ENCODE measurements at regions not wholly inside any gene's neighbourhood (a gene's known extent, or its start where the extent isn't known, plus 50 kb on each side); places are given as distances from the start of the nearest gene placed in this dataset.
"Not testable (repeated sequence)": the region's sequence is repeated elsewhere in the genome, so short reads cannot be mapped to it uniquely, and the experiment has no call there.

- Histone ChIP-seq H3K27me3 (no peaks in the 10 kb centered on the region), H3K4me1 (no peaks in the 10 kb centered on the region), H3K36me3 (no peaks in the 10 kb centered on the region), H3K9me3 (no peaks in the 10 kb centered on the region), H3K27ac (no peak overlapping the region), H3K4me3 (no peak overlapping the region)
- ATAC-seq (ENCODE audit: low FRiP score in 2 of 2) (no peak), DNase-seq (no peak)
- TF ChIP-seq POLR2AphosphoS5 (IDR thresholded peaks at IDR 0.05) (no peak), CTCF (IDR thresholded peaks at IDR 0.05) (no peak), POLR2A (IDR thresholded peaks at IDR 0.05) (no peak), EP300 (IDR thresholded peaks at IDR 0.05) (no peak)
- 82 to 85% methylated on average over 11 of the region's 11 CpGs for WGBS, 2 donors
Measured at GRCh38 chr6:19721766-19722377, 115.3 kb upstream of the ID4 start.

GRCh38 chr6:19722999-19723398 lies 114.2 kb upstream of the ID4 start:
- H3K4me3 ChIP-seq: no peak overlapping the region
- H3K36me3 ChIP-seq: no peaks in the 10 kb centered on the region
- no peaks in the 10 kb centered on the region for H3K9me3 ChIP-seq
- no peak overlapping the region for H3K27ac ChIP-seq
- no peaks in the 10 kb centered on the region for H3K27me3 ChIP-seq
- no peak for DNase-seq
- WGBS, 2 donors: 69 to 72% methylated on average over 6 of the region's 6 CpGs
- H3K4me1 ChIP-seq: no peaks in the 10 kb centered on the region
- no peak for ATAC-seq (ENCODE audit: low FRiP score in 2 of 2)
- TF ChIP-seq CTCF (IDR thresholded peaks at IDR 0.05) (no peak), EP300 (IDR thresholded peaks at IDR 0.05) (no peak), POLR2AphosphoS5 (IDR thresholded peaks at IDR 0.05) (no peak), POLR2A (IDR thresholded peaks at IDR 0.05) (no peak)

GRCh38 chr6:19723545-19723944 lies 113.6 kb upstream of the ID4 start:
- TF ChIP-seq EP300 (IDR thresholded peaks at IDR 0.05) (no peak), CTCF (IDR thresholded peaks at IDR 0.05) (no peak), POLR2A (IDR thresholded peaks at IDR 0.05) (no peak), POLR2AphosphoS5 (IDR thresholded peaks at IDR 0.05) (no peak)
- H3K36me3 ChIP-seq: no peaks in the 10 kb centered on the region
- no peaks in the 10 kb centered on the region for H3K4me1 ChIP-seq
- no peaks in the 10 kb centered on the region for H3K27me3 ChIP-seq
- ATAC-seq (ENCODE audit: low FRiP score in 2 of 2) (no peak), DNase-seq (no peak)
- no peak overlapping the region for H3K4me3 ChIP-seq
- H3K9me3 ChIP-seq: no peaks in the 10 kb centered on the region
- no peak overlapping the region for H3K27ac ChIP-seq

- H3K36me3 ChIP-seq; ATAC-seq (ENCODE audit: low FRiP score in 2 of 2); H3K4me1 ChIP-seq; H3K27me3 ChIP-seq; DNase-seq; H3K9me3 ChIP-seq; H3K27ac ChIP-seq; H3K4me3 ChIP-seq: not testable (repeated sequence)
Measured at GRCh38 chr6:19725436-19725835, 111.7 kb upstream of the ID4 start.

- Histone ChIP-seq H3K4me3 (no peak overlapping the region), H3K27ac (no peak overlapping the region), H3K36me3 (no peaks in the 10 kb centered on the region), H3K4me1 (no peaks in the 10 kb centered on the region), H3K9me3 (no peaks in the 10 kb centered on the region), H3K27me3 (no peaks in the 10 kb centered on the region)
- WGBS, 2 donors: 87 to 93% methylated on average over 5 of the region's 5 CpGs
- DNase-seq (no peak), ATAC-seq (ENCODE audit: low FRiP score in 2 of 2) (no peak)
- TF ChIP-seq CTCF (IDR thresholded peaks at IDR 0.05): no peak
- no peak for TF ChIP-seq POLR2AphosphoS5 (IDR thresholded peaks at IDR 0.05)
- TF ChIP-seq POLR2A (IDR thresholded peaks at IDR 0.05): no peak
- TF ChIP-seq EP300 (IDR thresholded peaks at IDR 0.05): no peak
Measured at GRCh38 chr6:19731282-19731681, 105.9 kb upstream of the ID4 start.

Measured in upper lobe of left lung (tissue), 6 donors.